Right cardiac atrium (tissue), 5 donors: ENCODE measurements at regions not wholly inside any gene's neighbourhood (a gene's known extent, or its start where the extent isn't known, plus 50 kb on each side); places are given as distances from the start of the nearest gene placed in this dataset.
A peak's percentile ranks its signal among the peaks of the same experiment; 100 is the strongest.

Experiments
- ATAC-seq, 2 donors: fragments of 200-7000 bp; cut with Tn5 transposase; one replicate each; pipeline versions ENCODE4 v1.8.0 to v1.9.1; 2020; ENCODE audit warnings: moderate library complexity in 2 of 2, mild to moderate bottlenecking in 1 of 2
- DNase-seq, 3 donors: peaks; one replicate each; pipeline ENCODE4 v3.0.0-alpha.2; 2020
- H3K27ac ChIP-seq: one replicate; pipeline ENCODE4 v1.5.1; 2013; ENCODE audit warnings: mild to moderate bottlenecking, low read length, control low read depth, moderate library complexity
- H3K27me3 ChIP-seq: one replicate; pipeline ENCODE4 v1.6.1; 2013; ENCODE audit not compliant: control insufficient read depth, insufficient read depth
- H3K4me1 ChIP-seq: one replicate; pipeline ENCODE4 v1.6.1; 2013; ENCODE audit warnings: low read length; ENCODE audit not compliant: control insufficient read depth, insufficient read depth
- H3K4me3 ChIP-seq: one replicate; pipeline ENCODE4 v1.5.1; 2013; ENCODE audit warnings: low read length, control low read depth
- H3K9me3 ChIP-seq: one replicate; pipeline ENCODE4 v1.6.1; 2013; ENCODE audit warnings: low read length; ENCODE audit not compliant: control insufficient read depth
- WGBS: extraction: QIAGEN DNeasy Blood & Tissue Kit; methylation state at CpG from one replicate; pipeline ENCODE4 v1.1.7; 2013; 5-methylcytosine and 5-hydroxymethylcytosine counted together
- intact Hi-C, 4 donors: fragments of 100-400 bp; cut with DNase I; formaldehyde crosslinking; loops; one replicate each; pipeline versions ENCODE4 v1.11.0 to v1.14.0; 2022 to 2023
- donor health status: healthy with polysubstance abuse.
- donor health status: DM: no; HTN: yes; CAD: no.
- donor health status: DM: no; HTN: no; CAD: no.
- donor health status: DM: no; HTN: yes; CAD: no; lungs with severe emphysema.
- donor health status: DM: yes; HTN: yes; CAD: no.

- intact Hi-C loops: loop anchor here in 2 of 4 donors (10.0 kb wide), 2 partner anchors 250 to 480 kb away; no protein-coding TSS in a partner anchor
- DNase-seq: no peak
- Histone ChIP-seq H3K27me3 (no peaks in the 10 kb centered on the region), H3K4me1 (peaks cover 3% of the 10 kb centered on the region), H3K27ac (no peak overlapping the region), H3K9me3 (peaks cover 2% of the 10 kb centered on the region), H3K4me3 (no peak overlapping the region)
- 80% methylated on average over 4 of the region's 4 CpGs for WGBS
- ATAC-seq: no peak
Observed at GRCh38 chr15:58274885-58275284, 136.7 kb downstream of the AQP9 start.

GRCh38 chr15:58275785-58276184 lies 137.6 kb downstream of the AQP9 start:
- ATAC-seq (no peak), DNase-seq (no peak)
- Histone ChIP-seq H3K4me3 (no peak overlapping the region), H3K27ac (no peak overlapping the region), H3K4me1 (no peaks in the 10 kb centered on the region), H3K9me3 (peaks cover 2% of the 10 kb centered on the region), H3K27me3 (no peaks in the 10 kb centered on the region)
- WGBS: 92% methylated on average over 3 of the region's 3 CpGs
- intact Hi-C loops: loop anchor here in 2 of 4 donors (10.0 kb wide), 2 partner anchors 249 to 479 kb away; no protein-coding TSS in a partner anchor

GRCh38 chr15:58276924-58277323 lies 138.7 kb downstream of the AQP9 start:
- peaks cover under 1% of the 10 kb centered on the region for H3K4me1 ChIP-seq
- H3K4me3 ChIP-seq: no peak overlapping the region
- intact Hi-C loops: loop anchor here in 2 of 4 donors (10.0 kb wide), 2 partner anchors 248 to 478 kb away; no protein-coding TSS in a partner anchor
- no peak for DNase-seq
- ATAC-seq: no peak
- no peaks in the 10 kb centered on the region for H3K9me3 ChIP-seq
- H3K27ac ChIP-seq: no peak overlapping the region
- no peaks in the 10 kb centered on the region for H3K27me3 ChIP-seq

- Histone ChIP-seq H3K4me1 (peaks cover 5% of the 10 kb centered on the region), H3K4me3 (no peak overlapping the region), H3K27ac (peak overlapping the region; percentile 19), H3K27me3 (no peaks in the 10 kb centered on the region), H3K9me3 (no peaks in the 10 kb centered on the region)
- intact Hi-C loops: loop anchor here in 2 of 4 donors (10.0 kb wide), 2 partner anchors 247 to 477 kb away; no protein-coding TSS in a partner anchor
- DNase-seq (no peak), ATAC-seq (no peak)
- WGBS: 71% methylated on average over 1 of the region's 1 CpG
Observed at GRCh38 chr15:58277333-58277732, 139.2 kb downstream of the AQP9 start.

GRCh38 chr15:58279106-58279505 lies 140.9 kb downstream of the AQP9 start:
- intact Hi-C loops: loop anchor here in 2 of 4 donors (10.0 kb wide), 2 partner anchors 246 to 476 kb away; no protein-coding TSS in a partner anchor
- ATAC-seq (peak in 1 of 2 donors; percentile 55), DNase-seq (no peak)
- Histone ChIP-seq H3K4me3 (peak overlapping the region; percentile 3), H3K9me3 (no peaks in the 10 kb centered on the region), H3K27me3 (no peaks in the 10 kb centered on the region), H3K4me1 (peaks cover 5% of the 10 kb centered on the region), H3K27ac (no peak overlapping the region)
- 49% methylated on average over 3 of the region's 3 CpGs for WGBS

GRCh38 chr15:58279654-58280053 lies 141.5 kb downstream of the AQP9 start:
- Histone ChIP-seq H3K4me3 (no peak overlapping the region), H3K27ac (no peak overlapping the region), H3K9me3 (no peaks in the 10 kb centered on the region), H3K27me3 (no peaks in the 10 kb centered on the region), H3K4me1 (peaks cover 5% of the 10 kb centered on the region)
- DNase-seq (no peak), ATAC-seq (no peak)
- WGBS: 70% methylated on average over 2 of the region's 2 CpGs
- intact Hi-C loops: loop anchor here in 2 of 4 donors (10.0 kb wide), 2 partner anchors 245 to 475 kb away; no protein-coding TSS in a partner anchor

- Histone ChIP-seq H3K4me3 (no peak overlapping the region), H3K27ac (no peak overlapping the region), H3K27me3 (no peaks in the 10 kb centered on the region), H3K9me3 (no peaks in the 10 kb centered on the region), H3K4me1 (peaks cover 5% of the 10 kb centered on the region)
- DNase-seq (no peak), ATAC-seq (no peak)
- WGBS: 80% methylated on average over 3 of the region's 3 CpGs
- intact Hi-C loops: no loop called here
Observed at GRCh38 chr15:58282060-58282708, 144.0 kb downstream of the AQP9 start.

- DNase-seq: no peak
- H3K4me1 ChIP-seq: peaks cover 5% of the 10 kb centered on the region
- WGBS: 94% methylated on average over 3 of the region's 3 CpGs
- H3K27me3 ChIP-seq: no peaks in the 10 kb centered on the region
- intact Hi-C loops: no loop called here
- ATAC-seq: no peak
- H3K4me3 ChIP-seq: no peak overlapping the region
- H3K27ac ChIP-seq: no peak overlapping the region
- no peaks in the 10 kb centered on the region for H3K9me3 ChIP-seq
Observed at GRCh38 chr15:58283302-58283701, 145.1 kb downstream of the AQP9 start.

- 93% methylated on average over 5 of the region's 5 CpGs for WGBS
- Histone ChIP-seq H3K4me3 (no peak overlapping the region), H3K4me1 (peaks cover 5% of the 10 kb centered on the region), H3K27me3 (no peaks in the 10 kb centered on the region), H3K9me3 (no peaks in the 10 kb centered on the region), H3K27ac (no peak overlapping the region)
- no peak for DNase-seq
- intact Hi-C loops: no loop called here
- no peak for ATAC-seq
Observed at GRCh38 chr15:58284293-58284692, 146.1 kb downstream of the AQP9 start.

GRCh38 chr15:58285212-58285920 lies 146.4 kb upstream of the LIPC start:
- H3K27me3 ChIP-seq: no peaks in the 10 kb centered on the region
- 75% methylated on average over 11 of the region's 11 CpGs for WGBS
- DNase-seq: no peak
- ATAC-seq: no peak
- H3K27ac ChIP-seq: no peak overlapping the region
- H3K9me3 ChIP-seq: no peaks in the 10 kb centered on the region
- intact Hi-C loops: no loop called here
- peaks cover 5% of the 10 kb centered on the region for H3K4me1 ChIP-seq
- H3K4me3 ChIP-seq: no peak overlapping the region

- H3K9me3 ChIP-seq: no peaks in the 10 kb centered on the region
- WGBS: 97% methylated on average over 2 of the region's 2 CpGs
- H3K27me3 ChIP-seq: no peaks in the 10 kb centered on the region
- peaks cover 5% of the 10 kb centered on the region for H3K4me1 ChIP-seq
- no peak for DNase-seq
- ATAC-seq: no peak
- H3K4me3 ChIP-seq: no peak overlapping the region
- no peak overlapping the region for H3K27ac ChIP-seq
- intact Hi-C loops: no loop called here
Observed at GRCh38 chr15:58285921-58286278, 145.9 kb upstream of the LIPC start.
